ENCODE measurements at regions not wholly inside any gene's neighbourhood (a gene's known extent, or its start where the extent isn't known, plus 50 kb on each side); places are given as distances from the start of the nearest gene placed in this dataset.

DNA sequence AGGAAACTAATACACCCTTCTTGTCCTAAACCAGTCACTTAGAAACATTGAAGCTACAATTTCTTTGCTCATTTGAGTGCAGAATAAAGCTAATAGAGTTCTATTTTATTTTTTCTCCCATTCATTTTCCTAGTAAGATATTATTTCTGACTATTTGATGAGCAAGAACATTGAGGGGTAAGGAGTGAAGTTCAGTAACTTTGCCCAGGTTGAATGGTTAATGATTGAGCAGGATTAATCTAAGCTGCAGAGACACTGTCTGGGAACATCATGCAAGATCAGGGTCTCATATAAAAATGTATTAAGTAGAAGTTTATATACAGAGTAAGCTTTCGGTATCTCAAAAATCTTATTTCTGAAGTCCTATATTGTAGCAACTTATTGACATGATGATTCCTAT, 102.4 kb upstream of the LIMCH1 start:
- DNase-seq (ENCODE audit: low read depth) = no peak
- TF ChIP-seq, protein P1, sequence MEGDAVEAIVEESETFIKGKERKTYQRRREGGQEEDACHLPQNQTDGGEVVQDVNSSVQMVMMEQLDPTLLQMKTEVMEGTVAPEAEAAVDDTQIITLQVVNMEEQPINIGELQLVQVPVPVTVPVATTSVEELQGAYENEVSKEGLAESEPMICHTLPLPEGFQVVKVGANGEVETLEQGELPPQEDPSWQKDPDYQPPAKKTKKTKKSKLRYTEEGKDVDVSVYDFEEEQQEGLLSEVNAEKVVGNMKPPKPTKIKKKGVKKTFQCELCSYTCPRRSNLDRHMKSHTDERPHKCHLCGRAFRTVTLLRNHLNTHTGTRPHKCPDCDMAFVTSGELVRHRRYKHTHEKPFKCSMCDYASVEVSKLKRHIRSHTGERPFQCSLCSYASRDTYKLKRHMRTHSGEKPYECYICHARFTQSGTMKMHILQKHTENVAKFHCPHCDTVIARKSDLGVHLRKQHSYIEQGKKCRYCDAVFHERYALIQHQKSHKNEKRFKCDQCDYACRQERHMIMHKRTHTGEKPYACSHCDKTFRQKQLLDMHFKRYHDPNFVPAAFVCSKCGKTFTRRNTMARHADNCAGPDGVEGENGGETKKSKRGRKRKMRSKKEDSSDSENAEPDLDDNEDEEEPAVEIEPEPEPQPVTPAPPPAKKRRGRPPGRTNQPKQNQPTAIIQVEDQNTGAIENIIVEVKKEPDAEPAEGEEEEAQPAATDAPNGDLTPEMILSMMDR (conservative IDR thresholded peaks at IDR 0.05; ENCODE audit: low read depth, low read length) = no peak
- H3K4me3 ChIP-seq (ENCODE audit: low read depth, low read length) = no peak overlapping the region

DNA sequence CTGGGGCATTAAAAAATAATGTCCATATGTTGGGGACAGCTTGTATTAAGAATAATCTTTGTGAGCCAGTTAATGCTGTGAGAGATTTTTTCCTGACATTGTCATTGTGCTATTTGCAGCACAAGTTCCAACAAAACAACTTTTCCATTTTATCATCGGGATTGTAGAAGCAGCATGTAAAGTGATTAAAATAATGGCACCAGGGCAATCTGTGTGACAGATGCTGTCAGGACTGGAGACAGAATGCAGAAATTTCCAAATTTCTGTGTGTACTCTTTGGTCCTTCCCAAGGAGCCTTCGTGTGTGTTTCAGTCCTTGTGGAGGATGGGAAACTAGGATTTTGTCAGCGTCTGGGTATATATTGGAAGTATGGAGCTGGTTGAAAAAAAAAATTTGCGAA, 101.5 kb upstream of the LIMCH1 start:
- no peak for DNase-seq (ENCODE audit: low read depth)
- no peak overlapping the region for H3K4me3 ChIP-seq (ENCODE audit: low read depth, low read length)
- TF ChIP-seq, protein P1 (conservative IDR thresholded peaks at IDR 0.05; ENCODE audit: low read depth, low read length) = no peak

DNA sequence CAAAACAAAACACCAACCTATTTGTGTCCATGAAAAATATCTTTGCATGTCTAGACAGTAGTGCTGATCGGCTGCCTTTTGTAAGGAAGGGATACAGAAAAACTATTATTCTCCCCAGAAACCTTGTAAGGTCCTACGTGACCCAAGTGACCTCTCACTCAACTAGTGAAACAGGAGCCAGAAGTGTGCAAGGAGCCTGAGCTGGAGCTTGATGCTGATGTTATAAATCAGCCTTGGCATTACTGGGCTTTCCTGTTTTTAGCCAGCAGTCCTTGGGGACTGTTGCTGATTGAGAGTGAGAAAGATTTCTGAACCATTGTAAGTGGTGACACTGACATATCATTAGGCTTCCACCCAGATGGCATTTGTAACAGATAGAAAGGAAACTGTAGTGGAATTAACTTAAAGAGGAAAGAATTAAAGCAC, 100.8 kb upstream of the LIMCH1 start:
- no peak for DNase-seq (ENCODE audit: low read depth)
- H3K4me3 ChIP-seq (ENCODE audit: low read depth, low read length) = no peak overlapping the region
- TF ChIP-seq, protein P1 (conservative IDR thresholded peaks at IDR 0.05; ENCODE audit: low read depth, low read length) = no peak

DNA sequence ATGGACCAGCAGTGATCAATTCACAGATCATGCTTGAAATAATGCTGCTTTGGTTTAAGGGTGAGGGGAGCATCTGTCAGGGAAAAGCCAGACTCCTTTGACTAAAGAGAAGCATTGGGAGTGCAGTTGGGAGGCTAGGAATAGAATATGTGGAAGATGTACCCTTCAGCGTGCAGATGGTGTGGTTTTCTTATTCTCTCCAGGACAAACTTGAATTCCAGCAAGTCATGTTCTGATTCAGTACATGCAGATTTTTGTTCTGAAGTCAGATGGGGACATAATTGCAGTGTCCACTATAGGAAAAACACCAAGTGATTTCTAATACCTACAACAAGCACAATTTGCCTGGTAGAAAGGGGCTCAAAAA, 99.0 kb upstream of the LIMCH1 start:
- no peak for DNase-seq (ENCODE audit: low read depth)
- H3K4me3 ChIP-seq (ENCODE audit: low read depth, low read length) = no peak overlapping the region
- TF ChIP-seq, protein P1 (conservative IDR thresholded peaks at IDR 0.05; ENCODE audit: low read depth, low read length) = no peak

DNA sequence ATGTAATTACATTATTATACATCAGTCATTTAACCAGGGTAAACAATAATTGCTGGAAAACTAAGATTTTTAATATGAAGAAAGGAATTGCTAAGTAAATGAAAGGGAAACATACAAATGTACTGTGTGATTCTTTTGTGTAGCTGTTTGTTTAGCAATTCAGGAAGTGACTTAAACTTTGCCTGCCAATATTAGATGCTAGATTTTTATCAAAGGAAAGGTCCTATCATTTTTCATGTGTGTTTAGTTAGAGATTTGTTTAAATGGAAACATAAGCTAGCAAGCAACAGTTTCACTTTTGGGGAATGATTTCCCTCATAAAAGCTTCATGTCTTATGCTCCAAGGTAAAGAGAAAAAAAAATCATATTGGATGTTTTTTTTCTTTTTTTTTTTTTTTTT, 95.1 kb upstream of the LIMCH1 start:
- TF ChIP-seq, protein P1 (conservative IDR thresholded peaks at IDR 0.05; ENCODE audit: low read depth, low read length) = no peak

DNA sequence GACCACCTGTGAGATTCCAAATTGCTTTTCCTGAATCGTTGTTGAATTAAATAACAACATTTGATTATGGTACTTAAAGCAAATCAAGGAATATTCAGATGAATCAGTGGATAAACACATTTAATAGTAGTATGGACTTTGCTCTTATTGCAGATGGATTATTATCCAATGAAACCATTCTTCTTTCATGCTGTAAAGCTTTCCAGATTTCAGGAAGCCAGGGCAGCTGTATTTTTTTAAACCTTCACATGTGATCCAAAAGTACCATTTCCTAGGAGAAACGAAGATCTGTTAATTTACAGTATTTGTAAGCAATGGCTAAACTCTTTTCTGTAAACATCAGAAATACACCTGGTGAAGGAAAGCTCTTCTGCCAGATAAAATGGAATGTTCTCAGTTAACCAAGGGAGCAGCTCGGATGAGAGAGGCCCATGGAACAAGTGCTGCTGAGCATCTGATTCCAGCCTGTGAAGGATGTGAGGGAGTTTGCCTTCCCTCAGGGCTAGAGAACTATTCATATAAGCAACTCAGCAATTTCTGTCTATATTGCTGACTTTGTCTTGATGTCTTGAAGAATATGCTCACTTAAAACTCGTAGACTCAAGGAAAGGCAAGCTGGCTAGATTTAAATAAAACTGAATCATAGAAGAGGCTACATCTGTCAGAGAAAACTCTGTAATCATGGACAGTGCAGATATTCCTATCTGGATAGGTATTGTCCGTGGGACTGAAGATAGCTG, 94.4 kb upstream of the LIMCH1 start:
- no peak overlapping the region for H3K4me3 ChIP-seq (ENCODE audit: low read depth, low read length)

More for the DNA sequence above, 95.1 kb upstream of the LIMCH1 start:
- H3K4me3 ChIP-seq (ENCODE audit: low read depth, low read length) = no peak overlapping the region
- DNase-seq (ENCODE audit: low read depth) = no peak

More for the DNA sequence above, 94.4 kb upstream of the LIMCH1 start:
- TF ChIP-seq, protein P1 (conservative IDR thresholded peaks at IDR 0.05; ENCODE audit: low read depth, low read length) = no peak
- no peak for DNase-seq (ENCODE audit: low read depth)
